Amniotic stem cell (primary cell): ENCODE measurements at regions not wholly inside any gene's neighbourhood (a gene's known extent, or its start where the extent isn't known, plus 50 kb on each side); places are given as distances from the start of the nearest gene placed in this dataset.

Experiments
- DNase-seq: peaks from one replicate; lab custom pipeline; 2025; lab: John Stamatoyannopoulos, UW

DNA sequence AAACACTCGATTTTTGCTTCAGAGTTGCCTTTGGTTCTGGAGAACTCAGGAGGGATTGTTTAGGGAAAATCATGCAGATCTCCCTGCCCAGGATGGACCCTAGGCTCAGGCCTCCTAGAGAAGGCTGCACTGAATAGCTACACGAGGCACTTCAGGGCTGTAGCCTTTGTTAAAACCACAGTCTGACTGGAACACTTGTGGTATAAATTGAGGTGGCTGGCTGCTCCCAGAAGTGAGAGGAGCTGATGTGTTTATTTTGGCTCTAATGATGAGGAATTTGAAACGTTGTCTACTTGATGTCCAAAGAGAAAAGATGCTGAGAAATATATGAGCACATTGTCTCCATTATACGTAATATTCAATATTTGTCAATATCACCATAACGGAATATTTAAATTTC, 762.1 kb upstream of the ARGLU1 start:
- no peak for DNase-seq

DNA sequence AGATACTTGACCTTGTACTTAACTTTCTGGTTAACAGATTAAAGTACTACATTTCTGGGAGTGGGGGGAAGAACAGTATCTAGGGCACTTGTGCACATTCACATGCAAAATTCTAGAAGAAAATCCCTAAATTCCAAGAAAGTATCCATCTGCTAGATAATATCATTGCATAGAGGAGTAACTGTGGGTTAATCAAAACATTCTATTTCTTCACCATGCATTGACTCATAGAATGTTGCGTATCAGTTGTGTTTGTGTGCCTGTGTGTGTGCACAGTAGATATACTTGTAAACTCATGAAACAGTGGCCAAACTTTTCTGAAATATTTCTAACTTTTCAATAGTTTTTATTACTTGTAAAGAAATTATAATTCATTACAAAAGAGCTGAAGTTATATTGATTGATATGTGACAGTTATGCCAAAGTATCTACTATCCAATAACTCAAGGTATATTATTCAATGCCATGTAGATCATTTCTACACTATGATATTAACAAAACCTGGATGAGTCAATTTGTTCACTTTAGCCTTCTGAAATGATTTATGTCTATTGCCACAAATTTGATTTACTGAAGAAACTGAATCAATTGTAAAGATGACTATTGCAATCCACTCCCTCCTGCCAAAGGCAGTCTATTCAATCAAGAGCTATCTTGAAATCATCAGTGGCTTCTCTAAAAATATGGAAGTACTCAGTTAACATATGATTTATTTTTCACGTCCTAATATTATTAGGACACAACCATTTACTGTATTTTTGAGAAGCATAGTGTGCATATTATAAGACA, 756.7 kb upstream of the ARGLU1 start:
- DNase-seq, result no peak

DNA sequence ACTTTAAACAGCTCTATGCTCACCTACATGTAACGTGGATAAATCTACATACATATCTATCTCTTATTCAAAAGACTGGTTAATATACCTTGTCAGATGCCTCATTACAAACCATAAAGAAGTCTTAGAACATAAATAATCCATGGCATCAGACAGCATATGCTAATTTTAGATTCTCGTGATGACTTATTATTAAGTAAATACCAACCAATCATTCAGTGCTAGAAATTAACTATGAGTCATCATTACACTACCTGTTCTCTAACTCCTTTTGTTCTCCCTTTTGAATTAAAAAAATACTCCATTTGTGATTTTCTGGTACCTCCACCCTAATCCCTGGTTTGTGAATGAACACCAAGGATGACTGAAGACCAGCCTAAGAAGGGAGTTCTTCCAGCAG, 754.3 kb upstream of the ARGLU1 start:
- DNase-seq, result no peak

DNA sequence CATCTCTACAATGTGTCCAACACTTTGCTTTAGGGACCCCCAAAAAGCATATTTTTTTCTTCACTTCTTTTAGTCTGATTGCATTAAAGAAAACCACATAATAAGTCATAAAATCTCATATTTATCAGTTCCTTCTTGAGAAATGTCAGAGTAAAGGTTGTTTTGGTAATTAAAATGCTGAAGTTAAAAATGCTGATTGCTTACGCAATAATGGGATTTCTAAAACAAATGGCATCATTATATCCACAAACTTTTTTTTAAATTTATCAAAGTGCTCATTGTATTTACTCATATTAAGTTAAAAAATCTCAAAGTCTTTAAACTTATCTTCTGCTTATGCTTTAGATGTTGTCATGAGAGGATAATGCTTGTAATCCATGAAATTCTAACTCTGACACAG, 737.2 kb upstream of the ARGLU1 start:
- no peak for DNase-seq

DNA sequence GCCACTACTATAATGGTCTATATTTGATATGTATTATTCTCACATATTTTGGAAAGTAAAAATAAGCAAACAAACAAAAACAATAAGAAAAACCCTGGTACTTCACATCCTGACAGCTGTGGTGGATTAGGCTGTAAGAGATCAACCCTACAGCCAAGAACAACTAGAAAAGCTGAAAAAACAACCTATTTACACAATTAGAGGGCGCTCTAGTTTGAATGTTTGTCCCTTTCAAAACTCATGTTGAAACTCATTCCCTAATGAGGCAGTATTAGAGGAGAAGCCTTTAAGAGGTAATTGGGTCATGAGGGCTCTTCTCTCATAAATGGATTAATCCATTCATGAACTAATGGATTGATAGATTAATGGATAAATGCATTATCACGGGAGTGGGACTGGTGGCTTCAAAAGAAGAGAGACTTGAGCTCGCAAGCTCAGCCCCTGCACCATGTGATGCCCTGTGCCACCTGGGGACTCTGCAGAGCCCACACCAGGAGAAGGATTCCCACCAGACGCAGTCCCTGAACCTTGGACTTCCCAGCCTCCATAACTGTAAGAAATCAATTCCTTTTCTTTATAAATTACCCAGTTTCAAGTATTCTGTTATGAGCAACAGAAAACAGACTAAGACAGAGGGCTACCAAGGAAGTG, 733.9 kb upstream of the ARGLU1 start:
- no peak for DNase-seq

DNA sequence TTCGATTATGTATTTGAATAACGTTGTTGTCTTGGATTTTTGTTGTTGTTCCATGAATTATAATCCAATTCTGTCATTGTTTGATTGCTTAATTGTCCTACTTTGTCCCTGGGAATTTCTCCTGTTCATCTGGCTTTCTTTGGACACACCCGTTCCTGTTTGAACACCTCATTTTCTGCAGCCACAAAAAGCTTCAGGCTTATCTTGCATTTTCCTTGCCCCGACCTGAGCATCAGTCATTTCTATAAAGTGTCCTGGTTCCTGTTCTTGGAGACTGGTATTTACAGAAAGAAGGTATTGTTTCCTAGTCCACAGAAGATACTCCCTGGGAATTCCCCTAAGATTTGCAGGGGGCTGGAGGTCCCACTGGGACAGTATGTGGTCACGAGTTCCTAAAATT, 731.8 kb upstream of the ARGLU1 start:
- DNase-seq, result no peak

DNA sequence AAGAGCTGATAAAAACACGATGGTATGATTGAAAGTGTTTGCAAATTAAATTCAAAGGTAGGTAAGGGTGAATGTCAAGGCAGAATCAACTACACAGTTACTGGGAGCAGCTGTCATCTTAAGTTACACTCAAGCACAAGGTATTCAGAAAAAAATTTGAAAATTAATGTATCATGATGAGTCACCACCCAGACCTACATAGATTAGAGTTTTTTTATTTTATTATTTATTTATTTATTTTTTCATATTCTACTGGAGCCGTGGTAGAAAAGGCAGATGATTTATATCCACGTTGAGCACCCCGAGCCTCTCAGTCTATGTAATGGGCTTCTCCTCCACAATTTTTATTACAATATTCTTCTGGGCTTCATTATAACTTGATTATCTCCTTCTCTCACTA, 728.9 kb upstream of the ARGLU1 start:
- no peak for DNase-seq

DNA sequence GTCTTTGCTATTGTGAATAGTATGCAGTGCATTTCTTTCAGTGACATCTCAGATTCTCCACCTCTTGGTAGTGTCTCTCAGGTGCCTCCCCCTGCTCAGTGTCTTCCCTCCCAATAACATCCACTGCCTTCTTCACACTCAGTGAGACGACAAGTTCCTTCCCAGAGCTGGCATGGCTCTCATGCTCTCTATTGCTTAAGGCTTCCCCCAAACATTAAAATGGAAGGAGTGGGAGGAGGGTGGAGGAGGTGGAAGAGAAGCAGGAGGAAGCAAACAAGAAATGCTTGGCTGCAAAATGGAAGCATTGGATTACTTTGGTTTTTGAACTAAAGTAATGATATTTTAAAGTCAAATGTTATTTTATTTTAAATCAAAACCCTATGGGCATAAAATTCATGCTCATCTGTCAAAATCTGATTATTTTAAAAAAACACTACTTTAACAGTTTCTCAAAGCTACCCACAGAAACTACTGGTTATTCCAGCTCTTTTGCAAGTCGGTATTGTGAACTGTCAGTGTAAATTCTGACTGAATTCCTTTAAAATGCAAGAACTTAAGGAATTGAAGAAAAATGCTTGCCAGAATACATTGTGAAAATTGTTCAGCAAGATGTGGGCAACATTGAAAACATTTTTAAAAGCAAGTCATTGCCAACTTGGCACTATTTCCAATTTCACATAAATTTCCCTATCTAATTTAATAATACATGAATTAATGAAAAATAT, 727.6 kb upstream of the ARGLU1 start:
- DNase-seq, result no peak

DNA sequence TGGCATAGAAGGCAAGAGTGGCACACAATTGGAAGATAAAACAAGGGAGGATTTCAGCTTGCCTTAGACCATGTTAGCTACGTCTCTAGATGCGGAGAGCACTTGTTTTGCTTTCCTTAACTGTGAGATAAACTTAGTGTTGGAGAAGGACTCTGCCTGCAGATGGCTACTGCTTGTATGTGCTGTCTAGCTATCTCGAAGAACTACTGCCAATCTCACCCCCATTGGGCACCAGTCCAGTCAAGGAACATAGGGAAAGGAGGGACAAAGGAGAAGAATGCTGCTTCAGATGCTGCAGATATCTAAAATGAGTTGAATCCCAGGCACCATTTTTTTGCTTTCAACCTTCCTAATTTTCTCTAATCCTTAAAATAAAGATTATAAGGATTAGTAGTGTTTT, 726.0 kb upstream of the ARGLU1 start:
- no peak for DNase-seq

DNA sequence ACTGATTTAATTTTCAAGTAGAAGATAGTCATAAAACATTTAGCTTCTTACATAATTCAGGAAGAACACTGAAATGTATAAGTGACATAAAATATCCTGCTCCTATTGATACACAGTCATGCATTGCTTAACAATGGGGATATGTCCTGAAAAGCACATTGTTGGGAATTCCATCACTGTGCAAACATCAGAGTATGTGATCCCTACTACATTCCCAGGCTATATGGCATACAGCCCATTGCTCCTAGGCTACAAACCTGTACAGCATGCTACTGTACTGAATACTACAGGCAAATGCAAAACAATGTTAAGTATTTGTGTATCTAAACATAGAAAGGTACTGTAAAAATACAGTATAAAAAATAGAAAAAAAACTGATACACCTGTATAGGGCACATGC, 723.9 kb upstream of the ARGLU1 start:
- DNase-seq, result no peak

DNA sequence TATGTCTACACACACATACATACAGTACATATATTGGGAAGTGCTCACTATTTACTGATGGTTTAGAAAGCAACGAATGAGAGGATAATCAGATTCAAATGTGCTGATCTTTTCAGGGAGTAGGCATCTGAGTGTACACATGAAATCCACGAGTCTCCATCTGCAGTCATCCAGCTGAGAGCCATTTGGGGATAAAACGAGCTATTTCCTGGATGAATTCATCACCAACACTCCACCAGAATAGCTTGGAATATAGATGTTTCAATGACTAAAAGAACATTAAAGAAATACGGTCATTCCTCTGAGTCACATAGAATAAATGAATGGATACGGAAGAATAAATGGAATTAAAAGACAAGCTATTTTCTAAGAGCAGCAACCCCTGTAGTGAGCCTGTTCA, 721.6 kb upstream of the ARGLU1 start:
- no peak for DNase-seq

DNA sequence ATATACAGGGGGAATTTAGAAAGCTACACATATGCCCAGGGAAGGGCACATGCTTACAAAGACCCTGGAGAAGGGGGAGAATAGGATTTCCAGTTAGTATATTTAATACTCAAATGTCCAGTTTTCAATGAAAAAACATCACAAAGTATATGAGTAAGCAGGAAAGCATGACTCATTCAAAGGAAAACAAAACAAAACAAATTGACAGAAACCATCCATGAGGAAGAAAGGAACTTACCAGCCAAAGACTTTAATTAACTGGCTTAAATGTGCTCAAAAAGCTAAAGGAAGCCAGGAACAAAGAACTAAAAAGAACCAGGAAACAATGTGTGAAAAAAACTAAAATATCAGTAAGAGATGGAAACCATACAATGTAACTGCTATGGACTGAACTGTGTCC, 716.2 kb upstream of the ARGLU1 start:
- DNase-seq, result peak; percentile 15

DNA sequence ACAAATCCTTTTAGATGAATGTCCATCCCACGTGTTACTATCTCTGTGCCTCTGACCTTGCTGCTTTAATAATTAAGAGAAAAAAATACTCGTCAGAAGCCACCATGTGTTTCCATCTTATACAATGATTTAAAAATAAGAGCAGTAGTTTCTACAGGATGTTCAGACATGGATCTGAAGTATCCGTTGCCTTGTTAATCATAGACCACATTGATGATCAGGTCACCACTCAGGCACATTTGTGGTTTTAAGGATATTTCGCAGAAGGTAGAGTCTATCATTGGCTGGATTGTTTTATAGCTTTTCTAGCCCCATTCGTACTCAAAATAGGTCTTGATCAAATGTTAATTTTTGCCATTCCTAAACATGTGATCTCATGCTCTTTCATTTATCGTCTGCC, 710.0 kb upstream of the ARGLU1 start:
- DNase-seq, result no peak

DNA sequence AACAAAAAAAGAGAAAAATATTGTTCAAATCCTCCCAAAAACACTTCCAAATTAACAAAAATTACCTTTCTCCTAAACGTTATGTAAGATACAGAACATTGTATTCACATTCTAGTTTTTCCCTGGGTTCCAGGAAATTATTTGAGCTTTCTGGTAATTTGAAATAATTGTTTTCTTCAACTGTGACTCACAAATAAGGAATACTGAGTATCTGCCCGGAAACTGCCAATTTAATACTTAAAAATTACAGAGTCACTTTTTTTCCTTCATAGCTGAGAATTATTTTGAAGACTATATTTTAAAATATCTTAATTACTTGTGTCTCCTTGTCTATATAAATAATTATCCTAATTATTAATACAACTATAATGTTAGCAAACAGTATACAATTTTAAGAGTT, 709.0 kb upstream of the ARGLU1 start:
- DNase-seq, result peak; percentile 8

DNA sequence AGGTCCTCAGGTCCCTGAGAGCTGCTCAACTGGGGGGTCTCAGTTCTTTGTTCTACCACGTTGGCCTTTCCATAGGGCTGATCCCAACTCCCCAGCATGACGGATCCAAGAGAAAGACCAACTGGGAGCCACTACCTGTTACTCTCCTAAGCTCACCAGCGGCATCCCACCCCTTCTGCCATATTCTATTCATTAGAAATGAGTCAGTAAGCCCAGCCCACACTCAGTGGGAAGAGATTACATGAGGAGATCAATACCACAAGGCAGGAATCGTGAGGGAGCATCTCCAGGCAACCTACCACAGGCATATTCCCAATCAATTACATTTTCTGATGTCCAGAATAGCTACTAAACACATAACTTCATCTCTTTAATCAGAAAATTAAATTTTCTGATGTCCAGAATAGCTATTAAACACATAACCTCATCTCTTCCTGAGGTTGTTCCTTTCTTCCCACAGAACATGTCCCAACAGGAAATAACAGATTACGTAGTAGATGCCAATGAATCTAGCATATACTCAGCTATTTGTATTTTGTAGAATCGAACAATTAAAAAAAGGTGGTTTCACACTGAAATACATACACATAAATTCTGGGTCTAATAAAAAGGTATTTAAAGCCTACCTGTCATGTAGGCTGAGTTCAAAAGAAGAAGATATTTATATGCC, 708.1 kb upstream of the ARGLU1 start:
- no peak for DNase-seq

DNA sequence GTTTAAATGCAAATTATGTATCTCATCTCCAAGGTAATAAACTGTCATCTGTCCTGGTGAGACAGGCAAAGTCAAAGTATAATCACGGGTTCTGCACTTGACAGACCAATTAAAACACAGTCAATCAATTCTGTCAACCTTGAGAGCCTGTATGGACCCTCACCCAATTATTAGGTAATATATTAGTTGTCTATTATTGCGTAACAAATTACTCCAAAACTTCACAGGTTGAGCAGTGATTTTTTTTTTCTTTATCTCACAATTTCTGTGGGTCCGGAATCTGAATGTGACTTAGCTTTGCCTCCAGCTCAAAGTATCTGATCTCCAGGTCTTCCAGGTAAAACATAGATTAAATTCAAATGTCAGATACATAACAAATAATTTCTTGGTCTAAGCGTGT, 707.4 kb upstream of the ARGLU1 start:
- DNase-seq, result no peak

DNA sequence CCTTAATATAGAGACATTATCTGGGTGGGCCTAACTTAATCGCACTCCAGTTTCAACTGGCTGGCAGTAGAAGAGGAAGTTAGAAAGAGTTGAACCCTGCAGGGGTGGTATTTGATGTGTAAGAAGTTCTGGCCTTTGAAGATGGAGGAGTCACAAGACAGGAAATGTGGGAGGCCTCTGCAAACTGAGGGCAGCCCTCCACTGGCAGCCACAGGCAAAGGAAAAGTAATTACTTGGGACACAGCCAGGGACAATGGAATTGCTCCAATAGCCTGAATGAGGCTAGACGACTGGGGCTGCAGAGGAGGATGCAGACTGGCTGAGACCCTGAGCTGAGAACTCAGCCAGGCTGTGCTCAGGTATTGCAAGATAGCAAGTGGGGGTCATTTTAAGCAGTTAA, 703.3 kb upstream of the ARGLU1 start:
- no peak for DNase-seq

DNA sequence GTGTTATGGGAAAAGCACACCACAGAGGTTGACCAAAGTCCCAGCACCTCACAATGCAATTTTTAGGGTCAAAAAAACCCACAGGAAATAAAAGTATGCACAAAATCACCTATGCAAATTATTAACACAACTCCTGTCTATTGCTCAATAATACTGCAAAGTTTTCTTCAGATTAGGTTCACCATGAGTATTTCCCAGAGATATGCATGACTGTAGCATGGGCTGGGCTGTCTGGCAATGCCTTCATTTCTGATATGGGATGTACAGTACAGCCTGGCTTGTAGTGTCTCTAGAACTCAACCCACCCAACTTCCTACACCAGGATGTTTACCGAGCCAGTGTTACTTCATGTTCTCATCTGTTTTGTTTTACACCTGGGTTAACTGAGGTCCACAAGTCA, 698.7 kb upstream of the ARGLU1 start:
- no peak for DNase-seq

DNA sequence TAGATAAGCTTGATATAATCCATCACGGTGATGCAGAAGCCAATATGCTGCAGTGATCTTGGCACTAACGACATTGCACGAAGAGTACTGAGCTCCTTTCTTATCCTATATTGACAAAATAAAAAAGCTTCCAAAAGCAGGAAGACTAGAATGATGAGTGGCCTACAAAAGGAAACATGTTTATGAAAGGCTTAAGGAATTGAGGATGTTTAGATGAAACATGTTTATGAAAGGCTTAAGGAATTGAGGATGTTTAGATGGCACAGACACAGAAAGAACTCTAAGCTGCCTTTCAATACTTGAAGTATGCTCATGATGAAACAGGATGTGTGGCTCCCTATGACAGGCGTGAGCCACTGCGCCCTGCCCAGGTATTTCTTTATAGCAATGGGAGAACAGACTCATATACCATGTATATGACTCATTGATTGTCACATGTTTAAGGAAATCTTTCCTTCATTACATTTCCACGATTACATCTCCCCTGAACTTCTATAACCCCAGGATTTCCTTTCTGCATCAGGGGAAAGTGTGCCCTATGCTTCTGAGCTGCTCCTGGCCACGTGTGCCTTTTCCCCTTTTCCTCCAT, 690.8 kb upstream of the ARGLU1 start:
- peak; percentile 40 for DNase-seq

DNA sequence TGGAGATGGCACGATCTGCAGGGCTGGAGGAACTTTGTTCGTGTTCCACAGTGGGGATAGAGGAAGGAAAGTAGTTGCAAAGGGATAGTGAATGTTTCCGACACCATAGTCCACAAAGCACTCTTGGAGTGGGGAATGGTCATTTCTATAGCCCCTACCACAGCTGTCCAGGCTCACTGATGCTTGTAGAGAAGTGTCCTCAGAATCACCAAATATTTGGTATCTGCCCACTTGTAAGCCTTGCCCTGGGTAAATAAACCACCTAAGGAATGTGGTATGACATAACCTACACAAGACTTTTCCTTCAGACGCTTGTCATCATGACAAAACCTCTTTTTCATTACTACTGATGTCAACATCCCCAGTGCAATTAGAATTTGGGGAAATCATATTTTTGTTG, 686.5 kb upstream of the ARGLU1 start:
- no peak for DNase-seq

DNA sequence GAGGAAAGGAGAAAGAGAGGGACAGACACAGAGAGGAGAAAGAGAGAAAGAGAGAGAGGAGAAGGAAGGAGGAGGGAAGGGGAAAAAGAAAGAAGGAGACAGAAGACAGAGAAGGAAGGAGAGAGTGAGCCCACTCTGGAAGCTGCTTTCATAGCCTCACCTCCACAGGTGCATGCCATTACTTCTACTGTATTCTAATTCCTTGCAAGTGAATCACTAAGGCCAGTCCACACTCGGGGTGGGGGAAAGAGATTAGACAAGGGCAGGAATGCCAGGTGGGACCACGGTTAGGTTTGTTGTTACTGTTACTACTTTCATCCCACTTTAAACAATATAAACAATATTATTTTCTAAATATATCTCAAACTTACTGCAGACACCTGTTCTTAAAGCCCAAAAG, 684.5 kb upstream of the ARGLU1 start:
- no peak for DNase-seq

DNA sequence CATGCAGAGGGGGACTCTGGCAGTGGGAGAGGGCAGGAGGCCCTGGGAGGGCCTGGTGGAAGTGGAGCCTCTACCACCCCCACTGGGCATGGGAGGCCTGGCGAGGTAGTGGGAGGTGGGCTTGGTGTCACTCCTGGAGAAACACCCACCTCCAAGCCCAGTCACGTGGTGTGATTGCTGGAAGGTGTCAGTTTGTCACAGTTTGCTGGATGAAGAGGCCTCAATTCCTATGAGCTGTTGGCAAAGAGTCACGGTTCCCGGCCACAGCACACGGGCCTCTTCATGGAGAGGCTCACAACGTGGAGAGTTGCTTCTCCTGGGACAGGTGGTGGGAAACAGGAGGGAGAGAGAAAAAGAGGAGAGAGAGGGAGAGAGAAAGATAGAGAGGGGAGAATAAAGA, 684.1 kb upstream of the ARGLU1 start:
- DNase-seq, result no peak
